ENCODE measurements at regions not wholly inside any gene's neighbourhood (a gene's known extent, or its start where the extent isn't known, plus 50 kb on each side); places are given as distances from the start of the nearest gene placed in this dataset.
"Not testable (repeated sequence)": the region's sequence is repeated elsewhere in the genome, so short reads cannot be mapped to it uniquely, and the experiment has no call there.

DNA sequence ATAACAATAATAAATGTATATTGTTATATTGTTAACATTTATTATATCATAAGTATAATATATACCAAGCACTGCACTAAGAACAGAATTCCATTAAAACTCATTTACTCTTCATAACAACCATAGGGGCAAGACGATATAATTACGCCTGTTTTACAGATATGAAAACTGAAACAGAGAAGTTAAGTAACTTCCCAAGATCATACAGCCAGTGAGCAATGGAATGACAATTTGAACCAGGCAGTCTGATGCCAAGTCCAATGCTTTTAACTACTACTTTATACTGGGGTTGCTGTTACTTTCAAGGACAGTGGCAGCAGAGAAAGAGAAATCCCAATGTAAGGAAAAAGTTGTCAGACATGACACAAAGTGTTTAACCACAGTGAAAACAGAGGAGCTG, 338.8 kb upstream of the ID2 start:
- no peak for DNase-seq (ENCODE audit: low spot score)
- H3K27ac ChIP-seq, result no peak overlapping the region
- H3K4me3 ChIP-seq, result no peak overlapping the region
- TF ChIP-seq, protein P1, sequence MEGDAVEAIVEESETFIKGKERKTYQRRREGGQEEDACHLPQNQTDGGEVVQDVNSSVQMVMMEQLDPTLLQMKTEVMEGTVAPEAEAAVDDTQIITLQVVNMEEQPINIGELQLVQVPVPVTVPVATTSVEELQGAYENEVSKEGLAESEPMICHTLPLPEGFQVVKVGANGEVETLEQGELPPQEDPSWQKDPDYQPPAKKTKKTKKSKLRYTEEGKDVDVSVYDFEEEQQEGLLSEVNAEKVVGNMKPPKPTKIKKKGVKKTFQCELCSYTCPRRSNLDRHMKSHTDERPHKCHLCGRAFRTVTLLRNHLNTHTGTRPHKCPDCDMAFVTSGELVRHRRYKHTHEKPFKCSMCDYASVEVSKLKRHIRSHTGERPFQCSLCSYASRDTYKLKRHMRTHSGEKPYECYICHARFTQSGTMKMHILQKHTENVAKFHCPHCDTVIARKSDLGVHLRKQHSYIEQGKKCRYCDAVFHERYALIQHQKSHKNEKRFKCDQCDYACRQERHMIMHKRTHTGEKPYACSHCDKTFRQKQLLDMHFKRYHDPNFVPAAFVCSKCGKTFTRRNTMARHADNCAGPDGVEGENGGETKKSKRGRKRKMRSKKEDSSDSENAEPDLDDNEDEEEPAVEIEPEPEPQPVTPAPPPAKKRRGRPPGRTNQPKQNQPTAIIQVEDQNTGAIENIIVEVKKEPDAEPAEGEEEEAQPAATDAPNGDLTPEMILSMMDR (IDR thresholded peaks at IDR 0.05), result no peak
- no peaks in the 10 kb centered on the region for H3K27me3 ChIP-seq (replicated peaks; ENCODE audit: insufficient read depth)
- H3K36me3 ChIP-seq, result no peaks in the 10 kb centered on the region
- ATAC-seq (ENCODE audit: insufficient number of reproducible peaks, low FRiP score, low read depth), result no peak
- no peaks in the 10 kb centered on the region for H3K9me3 ChIP-seq
- H3K4me1 ChIP-seq (ENCODE audit: control insufficient read depth in 1 of 2, low read depth in 2 of 2), result no peaks in the 10 kb centered on the region

DNA sequence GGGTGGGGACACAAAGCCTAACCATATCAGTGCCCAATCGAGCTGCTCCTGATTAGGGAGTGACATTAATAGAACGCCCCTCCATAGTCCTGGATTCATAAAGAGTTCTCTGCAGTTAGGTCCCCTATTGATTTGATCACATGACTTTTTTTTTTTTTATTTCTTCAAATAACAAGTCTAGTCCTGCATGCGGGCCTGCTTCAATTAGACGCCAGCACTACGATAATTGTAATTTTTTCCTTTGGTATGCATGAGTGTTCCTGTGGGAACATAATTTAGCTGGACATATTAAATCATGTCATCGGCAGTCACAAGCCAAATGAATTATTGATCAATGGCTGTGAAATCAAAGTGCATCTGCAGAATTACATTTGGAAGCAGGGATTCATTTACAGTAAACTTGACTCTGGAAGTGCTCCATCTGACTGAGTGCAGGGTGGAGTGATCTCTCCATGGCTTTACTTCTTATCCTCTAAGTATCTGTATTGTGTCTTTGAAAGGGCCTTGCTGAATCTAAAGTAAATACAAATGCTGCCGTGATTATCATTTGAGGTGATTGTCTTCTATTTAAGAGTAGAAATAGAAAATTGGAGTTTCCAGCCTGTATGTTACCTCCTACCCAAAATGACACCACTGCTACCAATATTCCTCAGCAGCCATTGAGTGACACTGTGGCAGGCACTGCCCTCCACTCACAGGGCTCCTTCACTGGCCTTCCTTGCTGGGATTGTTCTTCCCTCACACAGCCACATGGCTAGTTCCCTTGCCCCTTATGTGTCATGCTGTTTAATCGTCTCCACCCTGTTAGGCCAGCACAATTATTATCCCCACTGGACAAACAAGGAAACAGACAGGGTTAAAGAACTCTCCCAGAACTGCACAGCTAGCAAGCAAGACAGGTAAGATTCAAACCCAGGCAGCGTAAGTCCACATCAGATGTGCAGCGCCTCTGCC, 337.4 kb upstream of the ID2 start:
- no peak for ATAC-seq (ENCODE audit: insufficient number of reproducible peaks, low FRiP score, low read depth)
- no peak overlapping the region for H3K27ac ChIP-seq
- H3K4me3 ChIP-seq, result no peak overlapping the region
- no peaks in the 10 kb centered on the region for H3K36me3 ChIP-seq
- no peak for DNase-seq (ENCODE audit: low spot score)
- TF ChIP-seq, protein P1 (IDR thresholded peaks at IDR 0.05), result no peak
- no peaks in the 10 kb centered on the region for H3K4me1 ChIP-seq (ENCODE audit: control insufficient read depth in 1 of 2, low read depth in 2 of 2)
- H3K27me3 ChIP-seq (replicated peaks; ENCODE audit: insufficient read depth), result no peaks in the 10 kb centered on the region
- H3K9me3 ChIP-seq, result no peaks in the 10 kb centered on the region

DNA sequence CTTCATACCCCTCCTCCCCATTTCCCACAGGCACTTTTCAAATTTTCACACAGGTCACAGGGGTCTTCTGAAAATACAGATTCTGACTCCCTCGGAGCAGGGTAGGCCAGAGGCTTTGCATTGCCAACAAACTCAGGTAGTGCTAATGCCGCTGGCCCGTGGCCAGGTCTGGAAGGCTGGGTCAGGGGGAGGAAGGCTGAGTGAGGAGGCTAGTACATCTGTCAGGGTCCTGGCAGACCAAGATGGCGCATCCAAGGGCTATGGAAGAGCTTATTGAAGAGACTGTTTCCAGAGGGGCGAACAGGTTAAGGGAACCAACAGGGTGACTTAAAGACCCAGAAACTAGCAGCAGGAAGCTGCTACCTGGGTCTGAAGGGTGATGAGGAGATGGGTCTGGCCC, 336.7 kb upstream of the ID2 start:
- Histone ChIP-seq H3K36me3 (no peaks in the 10 kb centered on the region), H3K27ac (no peak overlapping the region), H3K9me3 (no peaks in the 10 kb centered on the region), H3K4me1 (ENCODE audit: control insufficient read depth in 1 of 2, low read depth in 2 of 2) (no peaks in the 10 kb centered on the region), H3K4me3 (no peak overlapping the region), H3K27me3 (replicated peaks; ENCODE audit: insufficient read depth) (no peaks in the 10 kb centered on the region)
- TF ChIP-seq, protein P1 (IDR thresholded peaks at IDR 0.05), result no peak
- no peak for DNase-seq (ENCODE audit: low spot score)
- ATAC-seq (ENCODE audit: insufficient number of reproducible peaks, low FRiP score, low read depth), result no peak

DNA sequence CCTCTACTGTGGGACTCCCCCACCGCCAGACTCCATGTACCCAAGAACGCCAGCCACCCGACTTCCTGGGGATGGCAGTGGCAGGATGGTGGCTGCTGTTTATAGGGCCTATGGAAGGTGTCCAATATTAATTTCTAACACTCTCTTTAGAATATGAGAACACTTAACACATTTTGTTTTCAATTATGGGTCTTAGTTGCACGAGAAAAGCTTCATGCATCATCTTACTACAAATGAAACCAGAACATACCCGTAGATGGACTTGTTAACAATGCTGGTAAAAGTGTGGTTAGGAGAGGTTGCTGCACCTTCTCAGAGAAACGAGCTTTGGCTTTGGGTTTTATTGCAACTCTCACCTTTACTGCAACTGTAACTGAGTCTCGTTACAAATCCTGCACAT, 335.6 kb upstream of the ID2 start:
- DNase-seq (ENCODE audit: low spot score) (no peak), ATAC-seq (ENCODE audit: insufficient number of reproducible peaks, low FRiP score, low read depth) (no peak)
- H3K4me1 ChIP-seq (ENCODE audit: control insufficient read depth in 1 of 2, low read depth in 2 of 2), result no peaks in the 10 kb centered on the region
- H3K27ac ChIP-seq, result no peak overlapping the region
- H3K36me3 ChIP-seq, result no peaks in the 10 kb centered on the region
- TF ChIP-seq, protein P1 (IDR thresholded peaks at IDR 0.05), result no peak
- H3K9me3 ChIP-seq, result no peaks in the 10 kb centered on the region
- H3K27me3 ChIP-seq (replicated peaks; ENCODE audit: insufficient read depth), result no peaks in the 10 kb centered on the region
- no peak overlapping the region for H3K4me3 ChIP-seq

DNA sequence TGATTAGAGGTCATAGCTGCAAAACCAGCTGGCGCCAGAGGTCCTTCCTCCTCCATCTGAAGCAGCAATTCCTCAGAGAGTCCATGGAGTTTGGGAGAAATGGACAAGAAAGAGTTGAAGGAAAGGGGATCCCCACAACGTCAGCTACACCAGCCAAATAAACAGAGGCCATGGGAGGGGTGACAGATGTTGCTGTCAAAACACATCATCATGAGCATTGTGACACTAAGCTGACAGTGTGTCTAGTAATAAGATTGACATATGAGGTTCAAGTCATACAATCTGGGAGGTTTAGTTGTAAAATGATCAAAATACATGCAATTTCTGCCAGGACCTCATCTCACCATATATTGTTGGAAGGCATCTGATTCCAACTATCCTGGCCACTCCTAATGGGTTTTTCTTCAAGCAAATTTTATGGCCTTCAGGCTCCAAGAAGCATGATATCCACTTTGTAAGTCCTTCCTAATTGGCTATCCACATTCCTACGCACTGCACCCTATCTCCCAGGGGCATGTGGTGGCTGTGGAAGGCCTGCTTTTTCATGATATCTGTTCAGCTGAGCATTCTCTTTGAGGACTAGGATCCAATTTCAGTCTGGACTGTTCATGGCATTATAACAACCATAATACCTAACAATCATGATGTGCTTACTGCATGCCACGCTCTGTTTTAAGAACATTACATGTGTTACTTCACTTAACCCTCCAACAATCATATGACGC, 335.0 kb upstream of the ID2 start:
- ATAC-seq (ENCODE audit: insufficient number of reproducible peaks, low FRiP score, low read depth), result no peak
- TF ChIP-seq, protein P1 (IDR thresholded peaks at IDR 0.05), result no peak
- DNase-seq (ENCODE audit: low spot score), result no peak
- no peaks in the 10 kb centered on the region for H3K27me3 ChIP-seq (replicated peaks; ENCODE audit: insufficient read depth)
- no peak overlapping the region for H3K4me3 ChIP-seq
- H3K36me3 ChIP-seq, result no peaks in the 10 kb centered on the region
- no peak overlapping the region for H3K27ac ChIP-seq
- H3K4me1 ChIP-seq (ENCODE audit: control insufficient read depth in 1 of 2, low read depth in 2 of 2), result no peaks in the 10 kb centered on the region
- H3K9me3 ChIP-seq, result no peaks in the 10 kb centered on the region

DNA sequence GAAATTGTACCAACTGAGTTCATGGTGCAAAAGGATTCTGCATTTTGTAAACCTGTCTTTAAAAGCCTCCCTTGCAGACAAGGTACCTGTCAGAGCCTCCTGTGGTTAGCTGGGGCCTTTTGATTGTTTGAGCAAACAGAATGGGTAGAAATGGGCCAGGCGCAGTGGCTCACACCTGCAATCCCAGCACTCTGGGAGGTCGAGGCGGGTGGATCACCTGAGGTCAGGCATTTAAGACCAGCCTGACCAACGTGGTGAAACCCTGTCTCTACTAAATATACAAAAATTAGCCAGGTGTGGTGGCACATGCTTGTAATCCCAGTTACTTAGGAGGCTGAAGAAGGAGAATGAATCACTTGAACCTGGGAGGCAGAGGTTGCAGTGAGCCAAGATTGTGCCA, 332.9 kb upstream of the ID2 start:
- H3K27me3 ChIP-seq (replicated peaks; ENCODE audit: insufficient read depth); H3K27ac ChIP-seq; H3K4me3 ChIP-seq; H3K36me3 ChIP-seq; H3K4me1 ChIP-seq (ENCODE audit: control insufficient read depth in 1 of 2, low read depth in 2 of 2); H3K9me3 ChIP-seq; DNase-seq (ENCODE audit: low spot score); ATAC-seq (ENCODE audit: insufficient number of reproducible peaks, low FRiP score, low read depth): not testable (repeated sequence)

All from thoracic aorta (tissue), 2 donors.